IMR-90 (cell line): ENCODE measurements at regions not wholly inside any gene's neighbourhood (a gene's known extent, or its start where the extent isn't known, plus 50 kb on each side); places are given as distances from the start of the nearest gene placed in this dataset.
"Not testable (repeated sequence)": the region's sequence is repeated elsewhere in the genome, so short reads cannot be mapped to it uniquely, and the experiment has no call there.

Experiments used
- ATAC-seq: fragments of 200-7000 bp; cut with Tn5 transposase; 2 replicates; pipeline ENCODE4 v1.9.1; 2020; ENCODE audit warnings: low read depth, mild to moderate bottlenecking, moderate library complexity
- BruUV-seq: library from RNA; stranded (reverse); fragments of 400-500 nt; replicated peaks from 2 replicates; lab custom pipeline; 2021; lab: Mats Ljungman, UMichigan
- CTCF ChIA-PET: fragments of 300-600 bp; formaldehyde crosslinking; extraction: SDS; loops from one replicate; lab custom pipeline; 2021; ENCODE audit warnings: antibody characterized with exemption; lab: Yijun Ruan, JAX
- POLR2A ChIA-PET: fragments of 300-600 bp; sonication (Branson Sonifier 250); formaldehyde crosslinking; loops from one replicate; lab custom pipeline; 2022; ENCODE audit warnings: antibody characterized with exemption; ENCODE audit not compliant: unreplicated experiment; lab: Charles Lee
- DNase-seq: peaks from one replicate; pipeline ENCODE4 v3.0.0; 2013
- H2AFZ ChIP-seq: replicated peaks from 2 replicates; pipeline ENCODE3; 2013; ENCODE audit warnings: low read length, mild to moderate bottlenecking; ENCODE audit not compliant: poor library complexity
- H2AK5ac ChIP-seq: 2 replicates; pipeline ENCODE4 v1.6.1; 2013; ENCODE audit warnings: low read depth, low read length, inconsistent platforms
- H2AK9ac ChIP-seq: replicated peaks from 2 replicates; pipeline ENCODE3; 2013; ENCODE audit warnings: mild to moderate bottlenecking, low read depth, low read length, moderate library complexity; ENCODE audit not compliant: poor library complexity
- H2BK120ac ChIP-seq: 2 replicates; pipeline ENCODE4 v1.6.1; 2013; ENCODE audit warnings: low read depth, low read length, inconsistent platforms
- H2BK15ac ChIP-seq: 3 replicates; pipeline ENCODE4 v1.6.1; 2013; ENCODE audit warnings: low read depth, low read length, inconsistent platforms
- H2BK20ac ChIP-seq: 2 replicates; pipeline ENCODE4 v1.6.1; 2013; ENCODE audit warnings: low read depth, mild to moderate bottlenecking, inconsistent platforms, low read length, moderate library complexity
- H2BK5ac ChIP-seq: 2 replicates; pipeline ENCODE4 v1.6.1; 2013; ENCODE audit warnings: mild to moderate bottlenecking, low read depth, low read length, inconsistent platforms; ENCODE audit not compliant: poor library complexity, severe bottlenecking
- H3K14ac ChIP-seq: replicated peaks from 2 replicates; pipeline ENCODE4 v1.6.1; 2013; ENCODE audit warnings: low read depth, low read length, inconsistent platforms
- H3K18ac ChIP-seq: 2 replicates; pipeline ENCODE4 v1.6.1; 2013; ENCODE audit warnings: low read depth, low read length, control low read depth
- H3K23ac ChIP-seq: 2 replicates; pipeline ENCODE4 v1.6.1; 2013; ENCODE audit warnings: low read depth, low read length, inconsistent platforms
- H3K27ac ChIP-seq: 2 replicates; pipeline ENCODE4 v1.5.1; 2013; ENCODE audit warnings: mild to moderate bottlenecking, control low read depth, low read length; ENCODE audit not compliant: insufficient read depth
- H3K27me3 ChIP-seq: 2 replicates; pipeline ENCODE4 v1.6.1; 2013; ENCODE audit warnings: low read length; ENCODE audit not compliant: control insufficient read depth, insufficient read depth
- H3K36me3 ChIP-seq: 2 replicates; pipeline ENCODE4 v1.6.1; 2013; ENCODE audit warnings: low read length, mixed read lengths; ENCODE audit not compliant: control insufficient read depth, insufficient read depth
- H3K4ac ChIP-seq: 2 replicates; pipeline ENCODE4 v1.6.1; 2013; ENCODE audit warnings: low read depth, low read length, inconsistent platforms
- H3K4me1 ChIP-seq: 2 replicates; pipeline ENCODE4 v1.6.1; 2013; ENCODE audit warnings: low read length, mixed read lengths; ENCODE audit not compliant: control insufficient read depth, insufficient read depth
- H3K4me2 ChIP-seq: 2 replicates; pipeline ENCODE4 v1.6.1; 2013; ENCODE audit warnings: low read depth, mild to moderate bottlenecking, control low read depth, low read length, moderate library complexity
- H3K4me3 ChIP-seq: 2 replicates; pipeline ENCODE4 v1.5.1; 2013; ENCODE audit warnings: low read depth, mild to moderate bottlenecking, control low read depth, low read length, moderate library complexity; ENCODE audit not compliant: insufficient read depth
- H3K56ac ChIP-seq: 2 replicates; pipeline ENCODE4 v1.6.1; 2013; ENCODE audit warnings: low read length, inconsistent platforms; ENCODE audit not compliant: insufficient read depth; ENCODE audit errors: extremely low read depth
- H3K79me1 ChIP-seq, 2 experiments: 2 replicates each; pipeline ENCODE4 v1.6.1; 2013; ENCODE audit warnings: low read length in 2 of 2, inconsistent platforms in 1 of 2, low read depth in 1 of 2
- H3K9ac ChIP-seq: 2 replicates; pipeline ENCODE4 v1.6.1; 2013; ENCODE audit warnings: low read depth, low read length, control low read depth
- H3K9me1 ChIP-seq: 2 replicates; pipeline ENCODE4 v1.6.1; 2013; ENCODE audit warnings: low read length, inconsistent platforms; ENCODE audit not compliant: insufficient read depth
- H3K9me3 ChIP-seq: 2 replicates; pipeline ENCODE4 v1.6.1; 2013; ENCODE audit warnings: low read length; ENCODE audit not compliant: control insufficient read depth, insufficient read depth
- H4K20me1 ChIP-seq: 2 replicates; pipeline ENCODE4 v1.6.1; 2013; ENCODE audit warnings: low read length, inconsistent platforms; ENCODE audit not compliant: insufficient read depth
- H4K5ac ChIP-seq: 2 replicates; pipeline ENCODE4 v1.6.1; 2013; ENCODE audit warnings: mild to moderate bottlenecking, low read depth, low read length, control low read depth
- H4K8ac ChIP-seq, 2 experiments: 2 replicates each; pipeline ENCODE4 v1.6.1; 2013; ENCODE audit warnings: low read depth in 2 of 2, low read length in 2 of 2, control low read depth in 1 of 2, inconsistent platforms in 1 of 2
- H4K91ac ChIP-seq: 2 replicates; pipeline ENCODE4 v1.6.1; 2013; ENCODE audit warnings: low read depth, low read length, inconsistent platforms; ENCODE audit not compliant: insufficient read depth
- WGBS, 2 experiments: methylation state at CpG; one replicate each; pipeline versions ENCODE4 v1.1.5 to v1.1.7; 2013; ENCODE audit warnings: missing lambda C conversion rate in 2 of 2; ENCODE audit not compliant: insufficient read length in 1 of 2; ENCODE audit errors: extremely low coverage in 2 of 2; 5-methylcytosine and 5-hydroxymethylcytosine counted together
- dilution Hi-C: fragments of 300-500 bp; cut with HindIII; formaldehyde crosslinking; loops from one replicate; pipeline ENCODE4 v1.14.3; 2018; ENCODE audit warnings: low sequenced_read_pairs; ENCODE audit not compliant: unreplicated experiment
- in situ Hi-C: fragments of 300-500 bp; cut with MboI; formaldehyde crosslinking; loops from 3 replicates; pipeline ENCODE4 v1.14.3; 2019; ENCODE audit warnings: low sequenced_read_pairs, inconsistent platforms, mixed read lengths
- intact Hi-C: fragments of 100-400 bp; cut with micrococcal nuclease; formaldehyde crosslinking; loops from 2 replicates; pipeline ENCODE4 v1.10.0; 2022

DNA sequence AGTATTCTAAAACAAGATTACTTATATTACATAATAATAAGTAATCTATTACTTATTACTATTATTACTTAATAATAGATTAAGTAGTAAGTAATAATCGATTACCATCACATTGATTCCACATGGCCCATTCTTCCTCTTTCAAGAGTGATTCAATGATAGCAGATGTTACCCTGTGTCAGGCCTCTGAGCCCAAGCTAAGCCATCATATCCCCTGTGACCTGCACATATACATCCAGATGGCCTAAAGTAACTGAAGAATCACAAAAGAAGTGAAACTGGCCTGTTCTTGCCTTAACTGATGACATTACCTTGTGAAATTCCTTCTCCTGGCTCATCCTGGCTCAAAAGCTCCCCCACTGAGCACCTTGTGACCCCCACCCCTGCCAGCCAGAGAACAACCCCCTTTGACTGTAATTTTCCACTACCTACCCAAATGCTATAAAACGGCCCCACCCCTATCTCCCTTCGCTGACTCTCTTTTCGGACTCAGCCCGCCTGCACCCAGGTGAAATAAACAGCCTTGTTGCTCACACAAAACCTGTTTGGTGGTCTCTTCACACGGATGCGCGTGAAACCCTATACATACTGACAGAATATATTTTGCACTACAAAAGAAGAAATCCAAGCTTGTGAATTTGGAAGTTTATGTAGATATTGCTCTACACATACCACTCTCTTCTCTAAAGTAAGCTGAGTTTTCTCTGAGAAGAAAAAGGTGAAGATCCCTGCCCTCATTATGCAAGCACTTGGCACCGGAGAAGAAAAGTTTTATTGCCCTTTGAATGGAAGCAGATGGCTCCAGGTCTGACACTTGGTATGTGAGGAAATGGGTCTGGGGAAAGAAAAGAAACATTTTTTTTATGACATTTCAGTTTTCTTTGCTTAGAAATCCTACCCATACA is 488.6 kb upstream of the IMPG1 start:
- H3K4me1 ChIP-seq, H2AK5ac ChIP-seq, H3K36me3 ChIP-seq, intact Hi-C loops, H3K9me3 ChIP-seq, H2AFZ ChIP-seq, H3K56ac ChIP-seq, DNase-seq, H3K14ac ChIP-seq, H3K4me2 ChIP-seq, H2BK120ac ChIP-seq, in situ Hi-C loops, H3K27ac ChIP-seq, H3K4me3 ChIP-seq, H3K79me1 ChIP-seq, H3K9me1 ChIP-seq, H4K20me1 ChIP-seq, H3K9ac ChIP-seq, POLR2A ChIA-PET, H3K23ac ChIP-seq, H2BK5ac ChIP-seq, BruUV-seq, H4K91ac ChIP-seq, ATAC-seq, H2BK20ac ChIP-seq, H3K18ac ChIP-seq, H2AK9ac ChIP-seq, H2BK15ac ChIP-seq, H3K4ac ChIP-seq, H4K5ac ChIP-seq, H4K8ac ChIP-seq, dilution Hi-C loops, H3K27me3 ChIP-seq: not testable (repeated sequence)
- CTCF ChIA-PET, result interaction anchor here (0.9 kb wide), 1 partner anchor 9 kb away, joined by 3 read pairs; no protein-coding TSS in a partner anchor
- no CpG with 5 or more reads among the region's 9 CpGs for WGBS, 2 experiments
